Neural cell (in vitro differentiated cells): ENCODE measurements at regions not wholly inside any gene's neighbourhood (a gene's known extent, or its start where the extent isn't known, plus 50 kb on each side); places are given as distances from the start of the nearest gene placed in this dataset.

Experiments
- H2AFZ ChIP-seq: fragments of 200-600, 300-800 bp; sonication (generic), shearing (Covaris generic); 2 replicates; pipeline ENCODE4 v1.6.0; 2014; ENCODE audit warnings: low read depth, mild to moderate bottlenecking, antibody characterized with exemption, low read length, moderate library complexity
- H3F3A ChIP-seq: fragments of 200-600 bp; shearing (Covaris generic); 2 replicates; pipeline ENCODE4 v1.6.1; 2016; ENCODE audit warnings: mild to moderate bottlenecking, moderate library complexity, mixed read lengths, antibody characterized with exemption, low read length; ENCODE audit not compliant: insufficient read depth, poor library complexity, severe bottlenecking
- H3K27ac ChIP-seq: fragments of 200-600, 300-800 bp; sonication (generic), shearing (Covaris generic); 2 replicates; pipeline ENCODE4 v1.5.1; 2014; ENCODE audit warnings: mild to moderate bottlenecking, low read length, moderate library complexity
- H3K27me3 ChIP-seq: fragments of 300-800, 200-600 bp; sonication (generic), shearing (Covaris generic); 2 replicates; pipeline ENCODE4 v1.6.0; 2014; ENCODE audit warnings: mild to moderate bottlenecking, low read depth, low read length, moderate library complexity; ENCODE audit not compliant: insufficient read depth
- H3K36me3 ChIP-seq: fragments of 300-800, 200-600 bp; sonication (generic), shearing (Covaris generic); 2 replicates; pipeline ENCODE4 v1.5.1; 2014; ENCODE audit warnings: mild to moderate bottlenecking, antibody characterized with exemption, low read length, moderate library complexity; ENCODE audit not compliant: insufficient read depth
- H3K4me2 ChIP-seq: fragments of 300-800, 200-600 bp; sonication (generic), shearing (Covaris generic); 2 replicates; pipeline ENCODE4 v1.6.0; 2014; ENCODE audit warnings: mild to moderate bottlenecking, low read length
- H3K4me3 ChIP-seq: fragments of 300-800, 200-600 bp; sonication (generic), shearing (Covaris generic); 2 replicates; pipeline ENCODE4 v1.5.1; 2014; ENCODE audit warnings: mild to moderate bottlenecking, low read length, moderate library complexity
- H3K79me2 ChIP-seq: fragments of 200-600 bp; shearing (Covaris generic); replicated peaks from 2 replicates; pipeline ENCODE4 v1.6.0; 2014; ENCODE audit warnings: mild to moderate bottlenecking, low read length, moderate library complexity; ENCODE audit not compliant: insufficient read depth
- H3K9ac ChIP-seq: fragments of 300-800, 200-600 bp; sonication (generic), shearing (Covaris generic); 2 replicates; pipeline ENCODE4 v1.6.1; 2016; ENCODE audit warnings: mild to moderate bottlenecking, low read length, mixed read lengths
- H3K9me2 ChIP-seq: fragments of 200-600 bp; shearing (Covaris generic); 2 replicates; pipeline ENCODE4 v1.6.1; 2016; ENCODE audit warnings: mild to moderate bottlenecking, low read length, mixed read lengths; ENCODE audit not compliant: insufficient read depth
- H3K9me3 ChIP-seq: fragments of 200-600, 300-800 bp; sonication (generic), shearing (Covaris generic); 2 replicates; pipeline ENCODE4 v1.6.1; 2016; ENCODE audit warnings: mild to moderate bottlenecking, mixed run types, low read length, moderate library complexity, mixed read lengths
- H4K20me1 ChIP-seq: fragments of 200-600 bp; shearing (Covaris generic); 2 replicates; pipeline ENCODE4 v1.6.1; 2016; ENCODE audit warnings: mild to moderate bottlenecking, mixed run types; ENCODE audit not compliant: insufficient read depth
- EP300 ChIP-seq: fragments of 450-650 bp; conservative IDR thresholded peaks from 2 replicates; pipeline ENCODE4 v1.6.1; 2014; ENCODE audit warnings: antibody characterized with exemption, mild to moderate bottlenecking, moderate library complexity; ENCODE audit not compliant: poor library complexity, severe bottlenecking
- EZH2 ChIP-seq: fragments of 200-600, 300-800 bp; shearing (Covaris generic), sonication (generic); IDR thresholded peaks from 2 replicates; pipeline ENCODE4 v1.6.1; 2014; ENCODE audit warnings: antibody characterized with exemption, low read length, borderline replicate concordance, mild to moderate bottlenecking; ENCODE audit not compliant: insufficient read depth, poor library complexity, severe bottlenecking
- MXI1 ChIP-seq: fragments of 450-650 bp; conservative IDR thresholded peaks from 2 replicates; pipeline ENCODE4 v1.6.1; 2014; ENCODE audit warnings: antibody characterized with exemption, mild to moderate bottlenecking; ENCODE audit not compliant: poor library complexity, severe bottlenecking
- POLR2AphosphoS5 ChIP-seq: IDR thresholded peaks from 2 replicates; pipeline ENCODE4 v1.6.1; 2012
- RAD21 ChIP-seq: fragments of 450-650 bp; conservative IDR thresholded peaks from 2 replicates; pipeline ENCODE4 v1.6.1; 2014; ENCODE audit warnings: antibody characterized with exemption, mild to moderate bottlenecking, moderate library complexity
- SMC3 ChIP-seq: fragments of 450-650 bp; conservative IDR thresholded peaks from 2 replicates; pipeline ENCODE4 v1.6.1; 2014; ENCODE audit warnings: antibody characterized with exemption, mild to moderate bottlenecking, moderate library complexity; ENCODE audit not compliant: poor library complexity
- TAF1 ChIP-seq: IDR thresholded peaks from 2 replicates; pipeline ENCODE4 v1.6.1; 2012; ENCODE audit warnings: low read depth
- TF ChIP-seq, protein P1 (sequence below): IDR thresholded peaks from 2 replicates; pipeline ENCODE4 v1.6.1; 2012; ENCODE audit warnings: borderline replicate concordance
- TF ChIP-seq, protein P2 (sequence below): fragments of 450-650 bp; IDR thresholded peaks from 2 replicates; pipeline ENCODE4 v1.5.1; 2014; ENCODE audit warnings: antibody characterized with exemption, mild to moderate bottlenecking, moderate library complexity; ENCODE audit not compliant: poor library complexity, severe bottlenecking

GRCh38 chr1:48079096-48079495, 81.9 kb upstream of the TRABD2B start:
- no peak overlapping the region for H3K27ac ChIP-seq
- H3K9ac ChIP-seq = no peak overlapping the region
- no peaks in the 10 kb centered on the region for H3K9me2 ChIP-seq
- no peaks in the 10 kb centered on the region for H3K27me3 ChIP-seq
- no peaks in the 10 kb centered on the region for H4K20me1 ChIP-seq
- no peaks in the 10 kb centered on the region for H3K36me3 ChIP-seq
- no peak overlapping the region for H2AFZ ChIP-seq
- H3K4me3 ChIP-seq = no peak overlapping the region
- no peak overlapping the region for H3K4me2 ChIP-seq
- H3F3A ChIP-seq = no peaks in the 10 kb centered on the region
- H3K9me3 ChIP-seq = no peaks in the 10 kb centered on the region
- no peaks in the 10 kb centered on the region for H3K79me2 ChIP-seq
- TF ChIP-seq TAF1 (no peak), SMC3 (no peak), RAD21 (no peak), POLR2AphosphoS5 (no peak), EP300 (no peak), MXI1 (no peak)
- TF ChIP-seq, protein P1, sequence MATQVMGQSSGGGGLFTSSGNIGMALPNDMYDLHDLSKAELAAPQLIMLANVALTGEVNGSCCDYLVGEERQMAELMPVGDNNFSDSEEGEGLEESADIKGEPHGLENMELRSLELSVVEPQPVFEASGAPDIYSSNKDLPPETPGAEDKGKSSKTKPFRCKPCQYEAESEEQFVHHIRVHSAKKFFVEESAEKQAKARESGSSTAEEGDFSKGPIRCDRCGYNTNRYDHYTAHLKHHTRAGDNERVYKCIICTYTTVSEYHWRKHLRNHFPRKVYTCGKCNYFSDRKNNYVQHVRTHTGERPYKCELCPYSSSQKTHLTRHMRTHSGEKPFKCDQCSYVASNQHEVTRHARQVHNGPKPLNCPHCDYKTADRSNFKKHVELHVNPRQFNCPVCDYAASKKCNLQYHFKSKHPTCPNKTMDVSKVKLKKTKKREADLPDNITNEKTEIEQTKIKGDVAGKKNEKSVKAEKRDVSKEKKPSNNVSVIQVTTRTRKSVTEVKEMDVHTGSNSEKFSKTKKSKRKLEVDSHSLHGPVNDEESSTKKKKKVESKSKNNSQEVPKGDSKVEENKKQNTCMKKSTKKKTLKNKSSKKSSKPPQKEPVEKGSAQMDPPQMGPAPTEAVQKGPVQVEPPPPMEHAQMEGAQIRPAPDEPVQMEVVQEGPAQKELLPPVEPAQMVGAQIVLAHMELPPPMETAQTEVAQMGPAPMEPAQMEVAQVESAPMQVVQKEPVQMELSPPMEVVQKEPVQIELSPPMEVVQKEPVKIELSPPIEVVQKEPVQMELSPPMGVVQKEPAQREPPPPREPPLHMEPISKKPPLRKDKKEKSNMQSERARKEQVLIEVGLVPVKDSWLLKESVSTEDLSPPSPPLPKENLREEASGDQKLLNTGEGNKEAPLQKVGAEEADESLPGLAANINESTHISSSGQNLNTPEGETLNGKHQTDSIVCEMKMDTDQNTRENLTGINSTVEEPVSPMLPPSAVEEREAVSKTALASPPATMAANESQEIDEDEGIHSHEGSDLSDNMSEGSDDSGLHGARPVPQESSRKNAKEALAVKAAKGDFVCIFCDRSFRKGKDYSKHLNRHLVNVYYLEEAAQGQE = no peak
- TF ChIP-seq, protein P2, sequence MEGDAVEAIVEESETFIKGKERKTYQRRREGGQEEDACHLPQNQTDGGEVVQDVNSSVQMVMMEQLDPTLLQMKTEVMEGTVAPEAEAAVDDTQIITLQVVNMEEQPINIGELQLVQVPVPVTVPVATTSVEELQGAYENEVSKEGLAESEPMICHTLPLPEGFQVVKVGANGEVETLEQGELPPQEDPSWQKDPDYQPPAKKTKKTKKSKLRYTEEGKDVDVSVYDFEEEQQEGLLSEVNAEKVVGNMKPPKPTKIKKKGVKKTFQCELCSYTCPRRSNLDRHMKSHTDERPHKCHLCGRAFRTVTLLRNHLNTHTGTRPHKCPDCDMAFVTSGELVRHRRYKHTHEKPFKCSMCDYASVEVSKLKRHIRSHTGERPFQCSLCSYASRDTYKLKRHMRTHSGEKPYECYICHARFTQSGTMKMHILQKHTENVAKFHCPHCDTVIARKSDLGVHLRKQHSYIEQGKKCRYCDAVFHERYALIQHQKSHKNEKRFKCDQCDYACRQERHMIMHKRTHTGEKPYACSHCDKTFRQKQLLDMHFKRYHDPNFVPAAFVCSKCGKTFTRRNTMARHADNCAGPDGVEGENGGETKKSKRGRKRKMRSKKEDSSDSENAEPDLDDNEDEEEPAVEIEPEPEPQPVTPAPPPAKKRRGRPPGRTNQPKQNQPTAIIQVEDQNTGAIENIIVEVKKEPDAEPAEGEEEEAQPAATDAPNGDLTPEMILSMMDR = no peak

- no peaks in the 10 kb centered on the region for H4K20me1 ChIP-seq
- H3K27ac ChIP-seq = no peak overlapping the region
- no peaks in the 10 kb centered on the region for H3K27me3 ChIP-seq
- no peak overlapping the region for H2AFZ ChIP-seq
- no peaks in the 10 kb centered on the region for H3K9me2 ChIP-seq
- TF ChIP-seq EP300 (no peak), POLR2AphosphoS5 (no peak), EZH2 (no peak), RAD21 (no peak)
- TF ChIP-seq, protein P1 = no peak
- H3K79me2 ChIP-seq = no peaks in the 10 kb centered on the region
- H3K36me3 ChIP-seq = no peaks in the 10 kb centered on the region
- H3K4me3 ChIP-seq = no peak overlapping the region
- no peaks in the 10 kb centered on the region for H3F3A ChIP-seq
- no peak overlapping the region for H3K9ac ChIP-seq
- no peak overlapping the region for H3K4me2 ChIP-seq
- no peaks in the 10 kb centered on the region for H3K9me3 ChIP-seq
Observed at GRCh38 chr1:48077795-48078222, 80.6 kb upstream of the TRABD2B start.
